Spinal cord (tissue), 9 donors: ENCODE measurements at regions not wholly inside any gene's neighbourhood (a gene's known extent, or its start where the extent isn't known, plus 50 kb on each side); places are given as distances from the start of the nearest gene placed in this dataset.

ENCODE experiments used
- DNase-seq, 6 donors: peaks; one replicate each; pipeline versions ENCODE4 v3.0.0 to v3.0.0-alpha.2; 2013 to 2015; ENCODE audit warnings: low spot score in 6 of 6, low read depth in 4 of 6
- H3K27ac ChIP-seq: one replicate; pipeline ENCODE4 v1.5.1; 2013; ENCODE audit warnings: low read depth, low read length, control low read depth
- H3K27me3 ChIP-seq: one replicate; pipeline ENCODE4 v1.6.1; 2013; ENCODE audit warnings: low read length; ENCODE audit not compliant: control insufficient read depth, insufficient read depth
- H3K36me3 ChIP-seq: one replicate; pipeline ENCODE4 v1.6.1; 2013; ENCODE audit warnings: low read length; ENCODE audit not compliant: control insufficient read depth, insufficient read depth
- H3K4me1 ChIP-seq: one replicate; pipeline ENCODE4 v1.6.1; 2013; ENCODE audit warnings: low read length; ENCODE audit not compliant: control insufficient read depth, insufficient read depth
- H3K4me3 ChIP-seq: one replicate; pipeline ENCODE4 v1.5.1; 2013; ENCODE audit warnings: low read depth, low read length, control low read depth
- H3K9me3 ChIP-seq: one replicate; pipeline ENCODE4 v1.6.1; 2013; ENCODE audit warnings: low read length; ENCODE audit not compliant: control insufficient read depth, insufficient read depth
- WGBS: methylation state at CpG from one replicate; pipeline ENCODE4 v1.1.5; 2013; ENCODE audit warnings: missing lambda C conversion rate; ENCODE audit not compliant: insufficient coverage; 5-methylcytosine and 5-hydroxymethylcytosine counted together
- donor health status: healthy.

- H3K27ac ChIP-seq, result no peak overlapping the region
- no peaks in the 10 kb centered on the region for H3K36me3 ChIP-seq
- H3K4me3 ChIP-seq, result no peak overlapping the region
- H3K27me3 ChIP-seq, result no peaks in the 10 kb centered on the region
- H3K9me3 ChIP-seq, result no peaks in the 10 kb centered on the region
- H3K4me1 ChIP-seq, result no peaks in the 10 kb centered on the region
- peak in 1 of 6 donors; percentile 2 for DNase-seq
- WGBS, result 44% methylated on average over 2 of the region's 4 CpGs
Observed at GRCh38 chr4:62399242-62399641, 1199.1 kb downstream of the ADGRL3 start.

DNA sequence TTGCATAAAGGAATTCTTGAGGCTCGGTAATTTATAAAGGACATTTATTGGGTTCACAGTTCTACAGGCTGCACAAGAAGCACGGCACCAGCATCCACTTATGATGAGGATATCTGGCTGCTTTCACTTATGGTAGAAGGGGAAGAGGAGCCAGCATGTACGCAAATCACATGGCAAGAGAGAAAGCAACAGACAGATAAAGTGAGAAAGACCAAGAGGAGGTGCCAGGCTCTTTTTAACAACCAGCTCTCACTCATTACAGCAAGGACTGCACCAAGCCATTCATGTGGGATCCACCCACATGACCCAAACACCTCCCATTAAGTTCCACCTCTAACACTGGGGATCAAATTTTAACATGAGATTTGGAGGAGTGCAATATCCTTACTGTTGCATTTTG, 1198.2 kb downstream of the ADGRL3 start:
- no peak overlapping the region for H3K27ac ChIP-seq
- no peaks in the 10 kb centered on the region for H3K9me3 ChIP-seq
- H3K27me3 ChIP-seq, result no peaks in the 10 kb centered on the region
- H3K36me3 ChIP-seq, result no peaks in the 10 kb centered on the region
- H3K4me3 ChIP-seq, result no peak overlapping the region
- DNase-seq, result no peak
- no peaks in the 10 kb centered on the region for H3K4me1 ChIP-seq
- WGBS, result 92% methylated on average over 2 of the region's 3 CpGs

DNA sequence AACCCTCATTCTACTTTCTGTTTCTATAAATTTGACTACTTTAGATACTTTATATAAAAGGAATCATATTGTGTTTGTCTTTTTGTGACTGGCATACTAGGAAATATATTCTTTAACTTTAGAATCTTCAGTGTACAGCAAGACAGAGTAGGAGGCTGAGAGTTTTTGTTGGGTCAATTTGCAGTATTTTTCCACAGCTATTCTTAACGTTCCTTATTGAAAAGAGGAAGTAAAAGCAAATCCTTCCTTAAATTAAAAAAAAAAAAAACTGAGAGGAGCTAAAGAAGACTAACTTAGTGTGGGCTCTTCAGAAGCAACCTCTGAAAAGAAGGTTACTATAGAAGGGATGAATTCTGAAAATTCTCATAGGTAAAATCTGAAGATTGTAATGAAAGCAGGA, 1194.6 kb downstream of the ADGRL3 start:
- no peaks in the 10 kb centered on the region for H3K27me3 ChIP-seq
- no peaks in the 10 kb centered on the region for H3K9me3 ChIP-seq
- no peak overlapping the region for H3K4me3 ChIP-seq
- DNase-seq, result no peak
- no peaks in the 10 kb centered on the region for H3K4me1 ChIP-seq
- no peaks in the 10 kb centered on the region for H3K36me3 ChIP-seq
- no CpG with 5 or more reads among the region's 1 CpG for WGBS
- H3K27ac ChIP-seq, result no peak overlapping the region

GRCh38 chr4:62387808-62388207, 1187.7 kb downstream of the ADGRL3 start:
- H3K4me3 ChIP-seq, result no peak overlapping the region
- no peak overlapping the region for H3K27ac ChIP-seq
- H3K9me3 ChIP-seq, result no peaks in the 10 kb centered on the region
- H3K4me1 ChIP-seq, result no peaks in the 10 kb centered on the region
- H3K27me3 ChIP-seq, result no peaks in the 10 kb centered on the region
- WGBS, result no CpG with 5 or more reads among the region's 3 CpGs
- H3K36me3 ChIP-seq, result no peaks in the 10 kb centered on the region
- no peak for DNase-seq

DNA sequence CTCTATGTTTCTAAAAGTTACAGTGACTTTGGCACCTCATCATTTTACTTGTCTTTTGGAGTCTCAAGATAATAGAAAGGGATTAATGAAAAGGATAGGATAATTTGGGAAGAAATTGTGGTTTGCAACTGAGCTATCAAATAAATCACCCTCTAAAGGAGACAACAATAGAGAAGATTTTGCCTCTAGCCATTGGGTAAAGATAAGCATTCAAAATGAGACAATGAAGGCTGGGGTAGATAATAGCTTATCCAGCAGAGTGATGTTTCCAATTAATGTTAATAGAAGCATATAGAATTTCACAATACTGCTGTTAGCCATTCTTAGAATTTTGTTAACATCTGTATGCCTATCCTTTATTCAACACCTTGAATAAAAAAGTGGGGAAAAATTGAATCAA, 1177.6 kb downstream of the ADGRL3 start:
- H3K4me3 ChIP-seq, result no peak overlapping the region
- DNase-seq, result no peak
- H3K27me3 ChIP-seq, result no peaks in the 10 kb centered on the region
- H3K4me1 ChIP-seq, result no peaks in the 10 kb centered on the region
- no peaks in the 10 kb centered on the region for H3K36me3 ChIP-seq
- H3K27ac ChIP-seq, result no peak overlapping the region
- H3K9me3 ChIP-seq, result peaks cover 3% of the 10 kb centered on the region

DNA sequence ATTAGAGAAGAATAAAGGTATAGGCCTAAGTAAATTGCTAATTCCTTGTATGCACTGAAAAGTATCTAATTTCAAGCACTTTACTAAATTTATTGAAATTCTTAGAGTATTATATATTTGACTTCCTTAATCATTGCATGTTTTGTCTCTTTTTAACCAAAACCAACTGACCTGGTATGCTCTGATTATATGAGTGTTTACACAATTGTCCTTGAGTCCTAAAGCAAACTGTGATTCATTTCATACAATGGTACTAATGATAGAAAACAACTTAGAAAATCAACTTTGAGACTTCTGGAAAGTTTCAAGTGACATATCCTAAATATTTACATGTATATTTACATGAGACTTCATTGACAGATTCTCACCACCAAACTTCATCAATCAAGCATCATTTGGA, 1177.1 kb downstream of the ADGRL3 start:
- Histone ChIP-seq H3K27me3 (no peaks in the 10 kb centered on the region), H3K27ac (no peak overlapping the region), H3K4me1 (no peaks in the 10 kb centered on the region), H3K9me3 (peaks cover 3% of the 10 kb centered on the region), H3K4me3 (no peak overlapping the region), H3K36me3 (no peaks in the 10 kb centered on the region)
- no peak for DNase-seq

- Histone ChIP-seq H3K27me3 (no peaks in the 10 kb centered on the region), H3K27ac (no peak overlapping the region), H3K4me1 (no peaks in the 10 kb centered on the region), H3K9me3 (no peaks in the 10 kb centered on the region), H3K4me3 (no peak overlapping the region), H3K36me3 (no peaks in the 10 kb centered on the region)
- no peak for DNase-seq
Observed at GRCh38 chr4:62366939-62367338, 1166.8 kb downstream of the ADGRL3 start.

- WGBS, result no CpG with 5 or more reads among the region's 1 CpG
- Histone ChIP-seq H3K4me1 (no peaks in the 10 kb centered on the region), H3K36me3 (no peaks in the 10 kb centered on the region), H3K9me3 (no peaks in the 10 kb centered on the region), H3K4me3 (no peak overlapping the region), H3K27me3 (no peaks in the 10 kb centered on the region), H3K27ac (no peak overlapping the region)
- no peak for DNase-seq
Observed at GRCh38 chr4:62360156-62360545, 1160.0 kb downstream of the ADGRL3 start.

DNA sequence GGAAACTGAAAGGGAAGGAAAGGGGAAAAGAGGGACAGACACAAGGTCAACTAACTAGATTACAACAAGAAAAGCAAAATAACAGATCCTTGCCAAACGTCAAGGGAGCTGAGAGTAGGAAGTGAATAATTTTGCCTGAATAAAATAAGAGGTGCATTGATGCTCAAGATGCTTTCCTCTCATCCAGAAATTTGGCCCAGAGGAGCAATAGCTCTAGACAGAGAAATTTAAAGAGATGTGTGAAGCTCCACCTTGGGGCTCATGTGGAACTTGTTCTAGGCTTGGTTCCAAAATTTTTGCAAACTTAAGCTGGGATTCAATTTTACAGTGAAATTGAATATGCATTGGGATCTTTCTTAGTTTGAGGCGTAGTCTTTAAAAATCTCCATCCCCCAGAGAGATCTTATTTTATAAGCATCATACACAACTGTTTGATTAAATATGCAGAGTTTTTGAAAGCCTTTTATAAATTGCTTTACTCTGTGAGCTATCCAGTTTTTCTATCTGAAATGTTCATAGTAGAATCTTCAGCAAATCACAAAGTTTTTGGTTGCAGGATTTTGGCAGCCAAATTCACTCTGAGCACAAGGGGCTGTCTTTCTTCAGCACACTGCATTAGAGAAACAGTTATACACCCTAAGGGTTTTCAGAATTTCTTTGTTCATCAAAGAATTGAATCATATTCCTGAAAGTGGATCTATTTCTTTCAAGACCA, 1159.5 kb downstream of the ADGRL3 start:
- Histone ChIP-seq H3K9me3 (no peaks in the 10 kb centered on the region), H3K27me3 (no peaks in the 10 kb centered on the region), H3K4me1 (no peaks in the 10 kb centered on the region), H3K27ac (no peak overlapping the region), H3K4me3 (no peak overlapping the region), H3K36me3 (no peaks in the 10 kb centered on the region)
- WGBS, result no CpG with 5 or more reads among the region's 2 CpGs
- DNase-seq, result peak in 4 of 6 donors; percentile 10 to 82 (median 18)

- no peak overlapping the region for H3K4me3 ChIP-seq
- no peak for DNase-seq
- WGBS, result 86% methylated on average over 2 of the region's 4 CpGs
- no peaks in the 10 kb centered on the region for H3K36me3 ChIP-seq
- H3K27me3 ChIP-seq, result no peaks in the 10 kb centered on the region
- H3K4me1 ChIP-seq, result no peaks in the 10 kb centered on the region
- H3K27ac ChIP-seq, result no peak overlapping the region
- peaks cover 10% of the 10 kb centered on the region for H3K9me3 ChIP-seq
Observed at GRCh38 chr4:62344915-62345314, 1144.8 kb downstream of the ADGRL3 start.
